K562 (cell line): ENCODE measurements at regions not wholly inside any gene's neighbourhood (a gene's known extent, or its start where the extent isn't known, plus 50 kb on each side); places are given as distances from the start of the nearest gene placed in this dataset.

ENCODE experiments used
- ATAC-seq: fragments of 200-7000 bp; cut with Tn5 transposase; 3 replicates; pipeline ENCODE4 v1.9.1; 2020; ENCODE audit warnings: moderate library complexity
- BruUV-seq: library from RNA; stranded (reverse); fragments of 400-500 nt; replicated peaks from 2 replicates; lab custom pipeline; 2021; lab: Mats Ljungman, UMichigan
- CTCF ChIA-PET: fragments of 300-600 bp; formaldehyde crosslinking; extraction: SDS; loops from one replicate; lab custom pipeline; 2021; ENCODE audit warnings: low intra/inter-chr PET ratio; lab: Yijun Ruan, JAX
- POLR2A ChIA-PET: fragments of 300-600, 350-650 bp; sonication (Branson Sonifier 250); formaldehyde crosslinking; extraction: SDS; loops from one replicate; lab custom pipeline; 2021; ENCODE audit warnings: antibody characterized with exemption, inconsistent platforms; lab: Yijun Ruan, JAX
- DNase-seq, 4 experiments: peaks; one replicate each; pipeline versions ENCODE4 v3.0.0 to v3.0.0-alpha.2; 2011 to 2018; ENCODE audit warnings: low spot score in 3 of 4, mixed read lengths in 3 of 4; ENCODE audit errors: extremely low read depth in 1 of 4
- FAIRE-seq: peaks from 2 replicates; lab custom pipeline; 2011; peaks lifted over from hg19 to GRCh38; lab: Jason Lieb, UNC
- H2AFZ ChIP-seq: 2 replicates; pipeline ENCODE4 v1.6.0; 2011; ENCODE audit warnings: low read depth, low read length, control low read depth, inconsistent platforms
- H3K27ac ChIP-seq: fragments of 200-600 bp; 3 replicates; pipeline ENCODE4 v1.8.0; 2011; ENCODE audit warnings: low read depth, mild to moderate bottlenecking, control low read depth, inconsistent platforms, low read length, moderate library complexity, mixed read lengths; ENCODE audit errors: extremely low read depth
- H3K27me3 ChIP-seq, 2 experiments: fragments of 300-600 bp in 1 of 2; 2 replicates in 1 of 2; 3 replicates in 1 of 2; pipeline versions ENCODE4 v1.6.0 to v1.8.0; 2011; ENCODE audit warnings: inconsistent platforms in 2 of 2, low read length in 2 of 2, mild to moderate bottlenecking in 1 of 2, mixed read lengths in 1 of 2, moderate library complexity in 1 of 2; ENCODE audit not compliant: control insufficient read depth in 2 of 2, insufficient read depth in 2 of 2
- H3K36me3 ChIP-seq: fragments of 300-600 bp; 3 replicates; pipeline ENCODE4 v1.8.0; 2011; ENCODE audit warnings: mild to moderate bottlenecking, low read length, inconsistent platforms; ENCODE audit not compliant: control insufficient read depth, insufficient read depth
- H3K4me1 ChIP-seq, 2 experiments: fragments of 200-600 bp in 1 of 2; replicated peaks in 1 of 2; 2 replicates in 1 of 2; 3 replicates in 1 of 2; pipeline versions ENCODE4 v1.5.1 to v1.8.0; 2011; ENCODE audit warnings: inconsistent platforms in 2 of 2, low read length in 2 of 2, mild to moderate bottlenecking in 1 of 2, mixed read lengths in 1 of 2, moderate library complexity in 1 of 2; ENCODE audit not compliant: control insufficient read depth in 2 of 2, insufficient read depth in 2 of 2
- H3K4me2 ChIP-seq: 2 replicates; pipeline ENCODE4 v1.6.1; 2011; ENCODE audit warnings: low read length, control low read depth, inconsistent platforms, mixed read lengths; ENCODE audit not compliant: insufficient read depth
- H3K4me3 ChIP-seq: fragments of 200-600 bp; sonication (generic), shearing (Covaris generic); 2 replicates; pipeline ENCODE4 v1.5.1; 2016; ENCODE audit warnings: control low read depth, inconsistent platforms
- H3K79me2 ChIP-seq: fragments of 200-600 bp; 3 replicates; pipeline ENCODE4 v1.8.0; 2011; ENCODE audit warnings: low read length, inconsistent platforms; ENCODE audit not compliant: control insufficient read depth, insufficient read depth
- H3K9ac ChIP-seq, 2 experiments: 2 replicates each; pipeline versions ENCODE4 v1.6.0 to v1.6.1; 2011; ENCODE audit warnings: low read depth in 2 of 2, low read length in 2 of 2, control low read depth in 1 of 2, inconsistent platforms in 1 of 2, mild to moderate bottlenecking in 1 of 2, mixed read lengths in 1 of 2; ENCODE audit not compliant: insufficient read depth in 1 of 2
- H3K9me1 ChIP-seq: one replicate; pipeline ENCODE4 v1.6.0; 2011; ENCODE audit warnings: inconsistent platforms, mild to moderate bottlenecking, low read length, moderate library complexity; ENCODE audit not compliant: control insufficient read depth, insufficient read depth
- H3K9me3 ChIP-seq: replicated peaks from 2 replicates; pipeline ENCODE4 v1.5.1; 2011; ENCODE audit warnings: low read depth, low read length, inconsistent platforms; ENCODE audit not compliant: control insufficient read depth, insufficient read depth
- H4K20me1 ChIP-seq: replicated peaks from 2 replicates; pipeline ENCODE4 v1.6.1; 2011; ENCODE audit warnings: low read length, inconsistent platforms, mixed read lengths; ENCODE audit not compliant: control insufficient read depth, insufficient read depth
- FOXA3 ChIP-seq, 2 experiments: fragments of 450-650 bp in 1 of 2; sonication (generic) in 1 of 2; formaldehyde crosslinking; IDR thresholded peaks in 1 of 2; conservative IDR thresholded peaks in 1 of 2; 2 replicates each; pipeline versions ENCODE4 v1.4.0 to v1.8.0; 2020 to 2022; ENCODE audit warnings: mild to moderate bottlenecking in 2 of 2, missing genetic modification reagents in 1 of 2
- KLF13 ChIP-seq: fragments of 450-650 bp; IDR thresholded peaks from 2 replicates; pipeline ENCODE4 v1.6.1; 2016; ENCODE audit warnings: missing genetic modification characterization, low read depth, mild to moderate bottlenecking, missing compliant biosample characterization, moderate library complexity, borderline replicate concordance
- MITF ChIP-seq: IDR thresholded peaks from 2 replicates; pipeline ENCODE4 v1.6.1; 2014; ENCODE audit warnings: antibody characterized with exemption
- PTRF ChIP-seq: fragments of 450-650 bp; IDR thresholded peaks from 2 replicates; pipeline ENCODE4 v1.6.1; 2016; ENCODE audit warnings: mild to moderate bottlenecking, missing genetic modification characterization, missing compliant biosample characterization
- RNF219 ChIP-seq: fragments of 250-450 bp; sonication (Bioruptor Pico); IDR thresholded peaks from 2 replicates; pipeline ENCODE4 v1.5.0; 2022; ENCODE audit warnings: mild to moderate bottlenecking
- SETDB1 ChIP-seq: IDR thresholded peaks from one replicate; pipeline ENCODE4 v1.6.1; 2012; ENCODE audit warnings: low read length, control low read depth, inconsistent platforms
- SNRNP70 ChIP-seq: fragments of 200-400 bp; formaldehyde crosslinking; optimal IDR thresholded peaks from 2 replicates; pipeline ENCODE3; 2017; ENCODE audit warnings: low read depth, low read length
- TEAD2 ChIP-seq: fragments of 450-650 bp; IDR thresholded peaks from 2 replicates; pipeline ENCODE4 v1.6.1; 2016; ENCODE audit warnings: missing genetic modification characterization, control low read depth, missing compliant biosample characterization
- TRIM25 ChIP-seq: fragments of 450-650 bp; IDR thresholded peaks from 2 replicates; pipeline ENCODE4 v1.7.0; 2016; ENCODE audit warnings: borderline replicate concordance
- ZFPM2 ChIP-seq: fragments of 250-450 bp; sonication (Bioruptor Pico); IDR thresholded peaks from 2 replicates; pipeline ENCODE4 v1.5.1; 2022; ENCODE audit warnings: mild to moderate bottlenecking
- ZNF436 ChIP-seq: fragments of 250-450, 450-650 bp; sonication (Bioruptor Pico); formaldehyde crosslinking; IDR thresholded peaks from 2 replicates; pipeline ENCODE4 v1.7.0; 2020; ENCODE audit warnings: mild to moderate bottlenecking
- ZNF507 ChIP-seq: conservative IDR thresholded peaks from 2 replicates; pipeline ENCODE4 v1.6.1; 2017; ENCODE audit warnings: missing genetic modification characterization, missing compliant biosample characterization
- ZNF707 ChIP-seq: fragments of 250-450 bp; sonication (Bioruptor Pico); conservative IDR thresholded peaks from 2 replicates; pipeline ENCODE4 v1.8.0; 2022; ENCODE audit warnings: inconsistent platforms, mild to moderate bottlenecking, moderate library complexity
- WGBS: fragments of 100-300 bp; shearing (Covaris generic); methylation state at CpG from one replicate; pipeline ENCODE4 v1.1.6; 2016; ENCODE audit warnings: low coverage, mixed read lengths; ENCODE audit not compliant: insufficient coverage; ENCODE audit errors: missing lambda C conversion rate; 5-methylcytosine and 5-hydroxymethylcytosine counted together
- in situ Hi-C: fragments of 300-500 bp; cut with MboI; formaldehyde crosslinking; loops from 4 replicates; pipeline ENCODE4 v1.15.0; 2018; ENCODE audit warnings: inconsistent platforms, mixed read lengths
- intact Hi-C: fragments of 100-400 bp; cut with micrococcal nuclease; formaldehyde crosslinking; loops from 2 replicates; pipeline ENCODE4 v1.14.2; 2022

GRCh38 chr22:47865626-47866025 lies 1103.2 kb downstream of the TBC1D22A start:
- Histone ChIP-seq H3K36me3 (no peaks in the 10 kb centered on the region), H3K4me2 (no peak overlapping the region), H3K9ac (no peak overlapping the region), H3K4me3 (no peak overlapping the region), H3K4me1 (no peaks in the 10 kb centered on the region), H3K9me1 (no peaks in the 10 kb centered on the region), H2AFZ (no peak overlapping the region), H4K20me1 (no peaks in the 10 kb centered on the region), H3K9me3 (no peaks in the 10 kb centered on the region; the same call in 1 of the 2 replicates), H3K27me3 (no peaks in the 10 kb centered on the region), H3K79me2 (no peaks in the 10 kb centered on the region), H3K27ac (no peak overlapping the region)
- no peak for FAIRE-seq
- POLR2A ChIA-PET = no interaction called here
- DNase-seq = no peak
- TF ChIP-seq KLF13 (tag) = no peak
- no peak for TF ChIP-seq ZNF436 (CRISPR knock-in tag)
- no peak for TF ChIP-seq ZFPM2 (CRISPR knock-in tag)
- TF ChIP-seq SNRNP70 = no peak
- TF ChIP-seq TRIM25 = no peak
- TF ChIP-seq TEAD2 (tag) = no peak
- TF ChIP-seq SETDB1 = no peak
- no peak for TF ChIP-seq MITF
- no peak for TF ChIP-seq FOXA3 (CRISPR knock-in tag; conservative IDR thresholded peaks at IDR 0.05 in 1 of 2, IDR thresholded peaks at IDR 0.05 in 1 of 2)
- no peak for TF ChIP-seq PTRF
- TF ChIP-seq ZNF507 (tag) = no peak
- TF ChIP-seq ZNF707 (CRISPR knock-in tag) = no peak
- no peak for TF ChIP-seq RNF219 (CRISPR knock-in tag)
- BruUV-seq = no TSS peak
- no peak for ATAC-seq
- CTCF ChIA-PET = no interaction called here
- 44% methylated on average over 3 of the region's 3 CpGs for WGBS
- in situ Hi-C loops = no loop called here
- intact Hi-C loops = no loop called here
